Forelimb muscle (tissue), 1 donor: ENCODE measurements at regions not wholly inside any gene's neighbourhood (a gene's known extent, or its start where the extent isn't known, plus 50 kb on each side); places are given as distances from the start of the nearest gene placed in this dataset.

Experiments used
- DNase-seq: peaks from one replicate; pipeline ENCODE4 v3.0.0-alpha.2; 2013; ENCODE audit warnings: low read depth

DNA sequence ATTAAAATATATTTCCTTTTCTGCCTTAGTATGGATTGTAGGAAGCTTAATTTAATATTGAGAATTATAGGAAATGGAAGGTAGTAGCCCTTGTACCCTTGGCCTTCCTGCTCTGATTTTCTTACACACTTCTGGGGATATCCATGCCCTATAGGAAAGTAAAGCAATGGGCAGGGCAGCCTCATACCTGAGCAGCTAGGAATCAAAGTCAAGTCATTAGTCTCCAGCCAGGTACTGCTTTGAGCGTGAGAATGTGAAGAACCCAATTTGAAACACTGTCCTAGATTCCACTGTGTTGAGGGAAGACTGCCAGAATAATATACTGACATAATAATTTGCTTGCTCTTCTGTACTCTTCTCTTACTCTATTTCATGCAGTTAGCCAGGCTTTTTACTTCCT lies 51.0 kb upstream of the L3MBTL3 start:
- no peak for DNase-seq

DNA sequence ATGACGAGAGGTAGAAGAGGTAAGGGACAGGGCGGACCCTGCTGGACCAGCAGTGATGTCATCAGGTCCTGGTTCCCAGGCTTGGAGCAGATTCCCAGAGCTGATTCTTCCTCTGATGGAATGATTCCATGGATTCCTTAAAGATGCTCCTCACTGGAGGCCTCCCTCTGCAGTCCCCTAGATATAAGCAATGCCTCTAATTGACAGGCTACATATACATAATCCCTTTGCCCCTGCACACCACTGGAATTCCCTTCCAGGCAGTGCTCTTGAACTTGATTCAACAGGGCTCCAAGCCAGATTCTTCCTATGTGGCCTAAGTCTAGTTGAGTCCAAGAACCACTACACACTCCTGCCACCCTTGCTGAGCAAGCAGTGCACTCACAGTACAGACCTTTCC lies 52.3 kb upstream of the L3MBTL3 start:
- no peak for DNase-seq

DNA sequence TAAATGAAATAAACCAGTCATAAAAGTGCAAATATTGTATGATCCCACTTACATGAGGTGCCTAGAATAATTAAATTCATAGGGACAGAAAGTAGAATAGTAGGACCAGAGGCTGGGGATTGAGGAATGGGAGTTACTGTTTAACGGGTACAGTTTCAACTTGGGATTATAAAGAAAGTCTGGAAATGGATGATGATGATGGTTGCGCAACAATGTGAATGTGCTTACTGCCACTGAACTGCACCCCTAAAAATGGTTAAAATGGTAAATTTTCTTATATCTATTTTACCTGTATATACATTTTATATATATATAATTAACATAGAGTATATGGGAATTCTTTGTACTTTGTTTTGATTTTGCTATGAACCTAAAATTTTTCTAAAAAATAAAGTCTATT lies 53.3 kb upstream of the L3MBTL3 start:
- no peak for DNase-seq

DNA sequence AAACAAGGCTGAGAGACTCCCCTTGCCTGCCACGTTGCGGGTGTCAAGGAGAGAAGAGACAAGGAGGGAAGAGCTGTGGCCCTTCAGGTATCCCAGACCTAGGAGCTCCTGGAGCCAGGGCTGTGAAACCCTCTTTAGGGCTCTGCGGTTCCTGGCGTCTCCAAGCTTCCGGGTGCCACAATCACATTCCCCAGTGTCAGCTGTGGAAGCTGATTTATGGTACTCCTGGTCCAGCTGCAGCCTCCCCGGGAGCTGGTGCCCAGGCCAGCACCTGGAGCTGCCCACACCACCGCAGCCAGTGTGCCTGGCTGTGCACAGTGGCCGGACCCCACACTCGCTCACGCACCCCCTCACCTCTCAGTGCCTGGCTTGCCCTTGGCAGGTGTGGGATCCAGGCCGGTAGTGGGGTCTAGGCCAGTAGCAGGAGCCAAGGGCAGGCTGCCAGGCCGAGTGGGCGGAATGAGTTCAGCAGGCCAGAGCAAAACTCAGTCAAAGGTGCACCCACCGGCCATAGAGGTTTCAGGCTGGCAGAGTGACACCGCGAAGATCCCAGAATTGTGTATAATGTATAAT lies 58.9 kb upstream of the L3MBTL3 start:
- DNase-seq = no peak

GRCh38 chr6:129957941-129958898 lies 60.2 kb upstream of the L3MBTL3 start:
- no peak for DNase-seq

DNA sequence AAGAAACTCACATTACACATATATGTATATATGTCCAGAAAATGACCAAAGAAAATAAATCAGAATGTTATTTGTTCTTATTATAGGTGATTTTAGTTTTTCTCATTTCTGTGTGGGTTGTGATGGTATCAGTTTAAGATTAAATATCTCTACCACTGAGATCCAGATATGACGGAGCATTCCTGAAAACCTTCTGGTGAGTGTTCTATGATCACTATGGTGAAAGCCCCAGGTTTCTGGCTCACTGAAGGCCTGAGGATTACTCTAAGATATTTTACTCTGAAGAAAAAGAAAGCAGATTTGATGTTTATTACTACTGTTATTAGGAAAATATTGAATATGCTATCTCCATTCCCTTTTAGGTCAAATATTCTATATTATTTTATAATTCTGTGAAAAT lies 62.8 kb upstream of the L3MBTL3 start:
- no peak for DNase-seq

GRCh38 chr6:129954749-129955431 lies 63.5 kb upstream of the L3MBTL3 start:
- DNase-seq = no peak

- DNase-seq = no peak
Measured at GRCh38 chr6:129947797-129948196, 70.6 kb upstream of the L3MBTL3 start.

DNA sequence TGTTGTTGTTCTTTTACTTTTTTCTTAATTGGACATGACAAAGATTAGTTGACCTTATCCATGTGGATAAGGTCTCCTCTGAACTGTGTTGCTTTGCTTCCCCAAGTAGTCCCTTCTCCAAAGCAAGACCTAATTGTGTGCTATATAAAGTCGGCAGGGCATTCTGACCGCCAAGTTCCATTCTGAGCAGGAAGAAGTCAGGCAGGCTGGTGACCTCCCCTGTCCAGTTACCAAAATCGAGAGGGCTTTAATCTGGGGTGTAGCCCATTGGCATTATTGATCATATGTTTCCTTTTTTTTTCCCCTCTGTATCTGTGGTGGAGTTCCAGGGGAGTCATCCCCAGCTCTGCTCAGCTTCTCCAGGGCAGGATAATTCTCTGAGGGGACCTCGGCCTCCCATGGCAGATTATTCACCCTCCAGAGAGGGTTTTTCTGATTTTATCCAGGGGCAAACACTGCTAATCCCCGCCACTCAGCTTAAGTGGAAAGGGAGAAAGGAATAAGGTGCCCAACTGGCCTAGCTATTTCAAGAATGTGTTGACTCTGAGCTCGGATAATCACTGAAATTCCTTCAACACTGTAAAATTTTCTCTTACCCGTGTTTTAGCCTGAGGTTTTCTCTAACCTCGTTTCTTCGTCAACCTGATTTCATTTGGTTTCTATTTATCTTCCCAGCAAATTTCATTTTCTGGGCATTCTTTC lies 71.8 kb upstream of the L3MBTL3 start:
- DNase-seq = no peak

DNA sequence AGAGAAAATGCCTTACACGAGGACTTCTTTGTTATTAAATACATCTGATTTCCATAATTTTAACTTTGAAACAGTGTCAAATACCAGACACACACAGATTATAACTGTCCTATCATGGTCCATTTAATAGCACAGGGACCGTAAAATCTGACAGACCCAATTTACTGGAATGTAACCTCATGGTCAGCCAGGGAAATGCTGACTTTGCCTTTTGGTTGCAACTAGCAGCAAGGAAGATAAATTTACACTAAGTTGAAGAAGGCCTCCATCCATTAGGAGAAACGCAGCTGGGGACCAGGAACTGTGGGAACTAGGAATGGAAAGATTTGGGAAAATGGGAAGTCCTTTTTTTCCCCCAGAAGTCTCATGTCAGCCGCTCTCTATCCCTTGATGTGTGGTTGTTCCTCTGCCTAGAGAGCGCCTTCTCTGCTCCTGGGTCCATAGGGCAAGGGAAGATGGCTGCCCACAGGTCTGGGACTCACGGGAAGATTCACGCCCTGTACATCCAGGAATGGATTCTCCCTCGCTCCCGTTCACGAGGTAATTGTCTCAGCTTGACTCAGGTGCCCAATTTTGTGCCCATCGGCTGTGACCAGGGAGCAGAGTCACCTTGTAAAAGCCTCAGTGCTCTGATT lies 74.6 kb upstream of the L3MBTL3 start:
- DNase-seq = no peak

GRCh38 chr6:129940454-129941195 lies 77.8 kb upstream of the L3MBTL3 start:
- DNase-seq = no peak

- no peak for DNase-seq
Measured at GRCh38 chr6:129938249-129939020, 77.3 kb upstream of the TMEM244 start.

- DNase-seq = peak; percentile 26
Measured at GRCh38 chr6:129936329-129937165, 75.4 kb upstream of the TMEM244 start.

DNA sequence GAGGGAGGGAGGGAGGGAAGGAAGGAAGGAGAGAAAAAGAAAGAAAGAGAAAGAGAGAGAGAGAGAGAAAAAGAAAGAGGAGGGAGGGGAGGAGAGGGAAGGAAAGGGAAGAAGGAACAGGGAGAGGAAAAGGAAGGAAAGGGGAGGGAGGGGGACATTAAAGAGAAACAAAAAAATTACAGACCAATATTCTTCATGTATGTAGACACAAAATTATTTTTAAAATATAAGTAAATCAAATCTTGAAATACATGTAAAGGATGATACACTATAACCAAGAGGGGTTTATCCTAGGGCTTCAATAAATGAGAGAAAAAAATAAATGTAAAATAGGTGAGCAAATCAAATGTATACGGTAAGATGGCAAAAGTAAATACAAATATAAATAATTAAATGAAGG lies 71.2 kb upstream of the TMEM244 start:
- DNase-seq = no peak

DNA sequence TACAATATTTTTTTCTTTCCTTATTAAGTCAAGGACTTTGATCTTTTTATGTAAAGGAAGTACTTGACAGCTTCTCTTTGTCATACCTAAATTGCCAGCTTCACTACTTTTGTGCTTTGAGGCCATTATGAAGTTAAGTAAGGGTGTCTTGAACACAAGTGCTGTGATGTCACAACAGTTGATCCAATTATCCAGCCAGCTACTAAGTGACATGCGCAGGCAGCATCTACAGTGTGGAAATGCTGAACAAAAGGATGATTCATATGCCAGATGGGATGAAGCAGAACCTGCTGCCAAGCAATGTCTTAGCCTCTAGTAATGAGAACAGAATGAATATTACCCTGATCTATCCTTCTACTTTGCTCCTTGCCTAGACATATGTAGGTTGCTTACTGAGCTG lies 68.3 kb upstream of the TMEM244 start:
- DNase-seq = no peak

DNA sequence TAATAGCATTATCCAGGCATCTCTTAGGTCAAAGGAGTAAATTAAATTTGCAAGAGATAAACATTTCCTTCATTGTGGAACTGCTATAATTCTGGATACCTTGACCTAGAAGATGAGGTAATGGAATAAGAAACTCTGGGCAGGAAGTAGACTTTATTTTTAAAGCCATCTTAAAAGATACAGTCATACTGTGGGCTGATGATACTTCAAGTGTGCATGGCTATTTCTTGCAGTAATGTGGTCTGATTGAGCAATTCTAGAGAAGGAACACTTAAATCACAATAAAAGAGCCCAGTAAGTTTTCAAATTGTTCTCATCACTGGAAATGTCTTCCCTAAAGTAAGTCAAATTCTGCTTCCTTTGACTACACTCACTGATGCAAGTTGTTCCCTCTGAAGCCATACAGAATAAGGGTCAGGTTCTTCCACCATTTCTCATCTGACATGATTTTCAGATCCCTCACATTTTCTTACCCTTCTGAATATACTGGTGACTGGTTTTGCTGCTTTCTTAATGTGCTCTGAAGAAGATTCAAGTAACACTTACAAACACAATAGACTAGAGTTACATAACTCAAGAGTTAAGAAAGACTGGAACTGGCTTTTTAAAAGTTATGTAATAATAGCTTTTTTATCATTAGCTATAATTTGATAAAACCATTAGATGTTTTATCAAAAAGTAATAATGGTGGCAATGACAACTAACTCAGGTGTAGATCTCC lies 62.6 kb upstream of the TMEM244 start:
- DNase-seq = no peak

DNA sequence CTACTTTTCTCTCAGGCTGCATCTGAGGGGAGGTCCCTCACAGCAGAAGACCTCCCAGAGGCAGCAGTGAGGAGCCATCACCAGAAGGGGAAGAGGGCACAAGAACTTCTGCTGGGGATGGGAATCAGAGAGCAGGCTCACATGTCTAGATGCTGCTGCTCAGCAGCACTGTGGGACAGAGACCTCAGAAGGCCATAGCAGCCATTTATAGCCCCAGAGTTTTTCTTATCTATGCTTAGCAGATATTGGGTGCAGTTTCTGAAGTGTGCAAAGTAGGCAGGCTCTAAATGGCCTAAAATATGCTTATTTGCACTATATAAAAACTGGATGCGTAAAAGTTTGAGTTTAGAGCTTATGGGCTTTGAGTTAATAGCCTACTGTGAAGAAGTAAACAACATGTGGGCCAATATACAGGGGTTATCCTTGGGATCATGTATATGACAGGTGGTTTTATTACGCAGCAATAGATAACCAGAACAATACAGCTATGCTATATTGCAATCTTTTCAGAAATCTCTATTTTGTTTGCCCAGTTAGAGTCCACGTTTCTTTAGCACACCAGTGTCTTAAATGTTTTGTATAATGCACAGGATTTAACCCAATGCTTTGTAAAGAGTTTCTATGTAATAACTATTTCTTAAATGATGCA lies 60.2 kb upstream of the TMEM244 start:
- no peak for DNase-seq
